HEK293 (cell line): ENCODE measurements at regions not wholly inside any gene's neighbourhood (a gene's known extent, or its start where the extent isn't known, plus 50 kb on each side); places are given as distances from the start of the nearest gene placed in this dataset.

ENCODE experiments used
- CTCF ChIA-PET: fragments of 350-600 bp; formaldehyde crosslinking; extraction: SDS; loops from one replicate; lab custom pipeline; 2021; ENCODE audit warnings: antibody characterized with exemption; lab: Yijun Ruan, JAX
- POLR2A ChIA-PET: fragments of 300-600 bp; formaldehyde crosslinking; extraction: SDS; loops from one replicate; lab custom pipeline; 2020; ENCODE audit warnings: antibody characterized with exemption, inconsistent platforms; lab: Yijun Ruan, JAX
- H3K27ac ChIP-seq: fragments of 200-500 bp; sonication (Bioruptor generic); 2 replicates; pipeline ENCODE4 v1.5.1; 2014; ENCODE audit warnings: low read depth, low read length, control low read depth, inconsistent platforms; ENCODE audit errors: extremely low read depth
- H3K36me3 ChIP-seq, 2 experiments: fragments of 200-500 bp in 1 of 2; sonication (Bioruptor generic) in 1 of 2; 1 replicate in 1 of 2; 2 replicates in 1 of 2; pipeline ENCODE4 v1.5.1; 2014 to 2017; ENCODE audit warnings: inconsistent platforms in 2 of 2, low read length in 2 of 2; ENCODE audit not compliant: control insufficient read depth in 2 of 2, insufficient read depth in 1 of 2
- H3K4me1 ChIP-seq: fragments of 200-500 bp; sonication (Bioruptor generic); 2 replicates; pipeline ENCODE4 v1.5.1; 2014; ENCODE audit warnings: mild to moderate bottlenecking, low read length, inconsistent platforms; ENCODE audit not compliant: control insufficient read depth, insufficient read depth
- H3K4me3 ChIP-seq: 2 replicates; pipeline ENCODE4 v1.5.1; 2011; ENCODE audit warnings: low read depth, mild to moderate bottlenecking, control low read depth, low read length, moderate library complexity
- H3K9me3 ChIP-seq: fragments of 200-500 bp; sonication (Bioruptor generic); 2 replicates; pipeline ENCODE4 v1.5.1; 2014; ENCODE audit warnings: low read depth, low read length, inconsistent platforms; ENCODE audit not compliant: control insufficient read depth, insufficient read depth
- EGR2 ChIP-seq: fragments of 450-650 bp; formaldehyde crosslinking; IDR thresholded peaks from 2 replicates; pipeline ENCODE4 v1.5.1; 2016; ENCODE audit warnings: low read depth, missing biosample characterization, missing genetic modification characterization
- KLF1 ChIP-seq: fragments of 450-650 bp; formaldehyde crosslinking; IDR thresholded peaks from 2 replicates; pipeline ENCODE4 v1.5.1; 2016; ENCODE audit warnings: missing biosample characterization, missing genetic modification characterization
- KLF7 ChIP-seq: fragments of 450-650 bp; formaldehyde crosslinking; IDR thresholded peaks from 2 replicates; pipeline ENCODE4 v1.5.1; 2016; ENCODE audit warnings: missing biosample characterization, missing genetic modification characterization, borderline replicate concordance
- KLF9 ChIP-seq: fragments of 450-650 bp; formaldehyde crosslinking; IDR thresholded peaks from 2 replicates; pipeline ENCODE4 v1.5.1; 2016; ENCODE audit warnings: missing biosample characterization, missing genetic modification characterization, low read depth
- PRDM4 ChIP-seq: fragments of 450-650 bp; formaldehyde crosslinking; IDR thresholded peaks from 2 replicates; pipeline ENCODE4 v1.5.1; 2017; ENCODE audit warnings: missing biosample characterization, missing genetic modification characterization
- SCRT1 ChIP-seq: fragments of 450-650 bp; formaldehyde crosslinking; IDR thresholded peaks from 2 replicates; pipeline ENCODE4 v1.5.1; 2016; ENCODE audit warnings: missing biosample characterization, missing genetic modification characterization, borderline replicate concordance
- SCRT2 ChIP-seq: fragments of 450-650 bp; formaldehyde crosslinking; IDR thresholded peaks from 2 replicates; pipeline ENCODE4 v1.5.1; 2016; ENCODE audit warnings: missing biosample characterization, missing genetic modification characterization
- SP7 ChIP-seq: fragments of 450-650 bp; formaldehyde crosslinking; IDR thresholded peaks from 2 replicates; pipeline ENCODE4 v1.5.1; 2016; ENCODE audit warnings: missing biosample characterization, missing genetic modification characterization
- TSHZ1 ChIP-seq: fragments of 450-650 bp; formaldehyde crosslinking; IDR thresholded peaks from 2 replicates; pipeline ENCODE4 v1.5.1; 2016; ENCODE audit warnings: missing biosample characterization, missing genetic modification characterization, borderline replicate concordance
- YY1 ChIP-seq: fragments of 450-650 bp; formaldehyde crosslinking; IDR thresholded peaks from 2 replicates; pipeline ENCODE4 v1.5.1; 2018; ENCODE audit warnings: missing biosample characterization, missing genetic modification characterization
- ZBTB17 ChIP-seq: fragments of 450-650 bp; formaldehyde crosslinking; IDR thresholded peaks from 2 replicates; pipeline ENCODE4 v1.5.1; 2016; ENCODE audit warnings: missing biosample characterization, missing genetic modification characterization
- ZEB2 ChIP-seq: fragments of 450-650 bp; formaldehyde crosslinking; IDR thresholded peaks from 2 replicates; pipeline ENCODE4 v1.5.1; 2016; ENCODE audit warnings: missing biosample characterization, missing genetic modification characterization
- ZNF112 ChIP-seq: fragments of 450-650 bp; formaldehyde crosslinking; IDR thresholded peaks from 2 replicates; pipeline ENCODE4 v1.5.0; 2017; ENCODE audit warnings: missing biosample characterization, missing genetic modification characterization
- ZNF146 ChIP-seq: fragments of 450-650 bp; formaldehyde crosslinking; IDR thresholded peaks from 2 replicates; pipeline ENCODE4 v1.5.1; 2016; ENCODE audit warnings: missing biosample characterization, missing genetic modification characterization
- ZNF148 ChIP-seq: fragments of 450-650 bp; formaldehyde crosslinking; IDR thresholded peaks from 2 replicates; pipeline ENCODE4 v1.5.0; 2017; ENCODE audit warnings: missing biosample characterization, missing genetic modification characterization, borderline replicate concordance
- ZNF19 ChIP-seq: fragments of 450-650 bp; formaldehyde crosslinking; IDR thresholded peaks from 2 replicates; pipeline ENCODE4; 2016; ENCODE audit warnings: missing biosample characterization, missing genetic modification characterization, low read depth
- ZNF335 ChIP-seq: fragments of 450-650 bp; formaldehyde crosslinking; conservative IDR thresholded peaks from 2 replicates; pipeline ENCODE4 v1.5.1; 2016; ENCODE audit warnings: missing biosample characterization, missing genetic modification characterization
- ZNF366 ChIP-seq: fragments of 450-650 bp; formaldehyde crosslinking; conservative IDR thresholded peaks from 2 replicates; pipeline ENCODE4 v1.5.1; 2016; ENCODE audit warnings: missing biosample characterization, missing genetic modification characterization
- ZNF404 ChIP-seq: fragments of 450-650 bp; formaldehyde crosslinking; IDR thresholded peaks from 2 replicates; pipeline ENCODE4 v1.5.1; 2017; ENCODE audit warnings: missing biosample characterization, missing genetic modification characterization
- ZNF433 ChIP-seq: fragments of 450-650 bp; formaldehyde crosslinking; IDR thresholded peaks from 2 replicates; pipeline ENCODE4 v1.5.1; 2016; ENCODE audit warnings: missing biosample characterization, missing genetic modification characterization, low read depth
- ZNF473 ChIP-seq: fragments of 450-650 bp; formaldehyde crosslinking; IDR thresholded peaks from 2 replicates; pipeline ENCODE4 v1.5.1; 2017; ENCODE audit warnings: missing biosample characterization, missing genetic modification characterization
- ZNF529 ChIP-seq: fragments of 450-650 bp; formaldehyde crosslinking; IDR thresholded peaks from 2 replicates; pipeline ENCODE4 v1.5.1; 2017; ENCODE audit warnings: missing genetic modification characterization, missing biosample characterization; ENCODE audit not compliant: insufficient replicate concordance
- ZNF747 ChIP-seq: fragments of 450-650 bp; formaldehyde crosslinking; IDR thresholded peaks from 2 replicates; pipeline ENCODE4 v1.5.1; 2016; ENCODE audit warnings: missing biosample characterization, missing genetic modification characterization
- ZNF76 ChIP-seq: fragments of 450-650 bp; formaldehyde crosslinking; IDR thresholded peaks from 2 replicates; pipeline ENCODE4; 2016; ENCODE audit warnings: low read depth, missing biosample characterization, missing genetic modification characterization, borderline replicate concordance

GRCh38 chr1:38198621-38199020, 152.0 kb upstream of the POU3F1 start:
- TF ChIP-seq ZNF146 (tag by site-specific recombination): no peak
- no peak for TF ChIP-seq ZNF473
- TF ChIP-seq KLF7: no peak
- no peak for TF ChIP-seq ZNF747
- TF ChIP-seq ZNF433 (tag by site-specific recombination): no peak
- no peak for TF ChIP-seq PRDM4 (tag by site-specific recombination)
- TF ChIP-seq ZNF529 (tag by site-specific recombination): no peak
- no peak for TF ChIP-seq ZBTB17 (tag by site-specific recombination)
- TF ChIP-seq YY1 (tag by site-specific recombination): no peak
- TF ChIP-seq KLF9: no peak
- TF ChIP-seq ZNF404 (tag by site-specific recombination): no peak
- TF ChIP-seq KLF1 (tag by site-specific recombination): no peak
- TF ChIP-seq, all 188 proteins: peak for 0
- Histone ChIP-seq H3K4me3 (no peak overlapping the region), H3K36me3 (no peaks in the 10 kb centered on the region), H3K27ac (no peak overlapping the region), H3K4me1 (no peaks in the 10 kb centered on the region), H3K9me3 (no peaks in the 10 kb centered on the region)
- POLR2A ChIA-PET: no interaction called here
- CTCF ChIA-PET: no interaction called here

- no peaks in the 10 kb centered on the region for H3K36me3 ChIP-seq
- H3K4me1 ChIP-seq: no peaks in the 10 kb centered on the region
- CTCF ChIA-PET: no interaction called here
- TF ChIP-seq TSHZ1 (tag by site-specific recombination): no peak
- no peak for TF ChIP-seq ZNF433 (tag by site-specific recombination)
- no peak for TF ChIP-seq ZNF366 (tag by site-specific recombination)
- TF ChIP-seq ZNF148: no peak
- TF ChIP-seq ZNF112 (tag by site-specific recombination): no peak
- TF ChIP-seq ZNF19 (tag by site-specific recombination): no peak
- TF ChIP-seq ZNF76 (tag by site-specific recombination): no peak
- TF ChIP-seq SCRT2 (tag by site-specific recombination): no peak
- TF ChIP-seq SP7 (tag by site-specific recombination): no peak
- no peak for TF ChIP-seq ZEB2 (tag by site-specific recombination)
- no peak for TF ChIP-seq SCRT1 (tag by site-specific recombination)
- no peak for TF ChIP-seq EGR2
- no peak for TF ChIP-seq ZNF335 (tag by site-specific recombination)
- TF ChIP-seq, all 188 proteins: peak for 0
- Histone ChIP-seq H3K4me3 (no peak overlapping the region), H3K9me3 (no peaks in the 10 kb centered on the region), H3K27ac (no peak overlapping the region)
- POLR2A ChIA-PET: no interaction called here
Observed at GRCh38 chr1:38198099-38198498, 151.5 kb upstream of the POU3F1 start.
